GM18868 (cell line): ENCODE measurements at regions not wholly inside any gene's neighbourhood (a gene's known extent, or its start where the extent isn't known, plus 50 kb on each side); places are given as distances from the start of the nearest gene placed in this dataset.

Experiments used
- ATAC-seq: cut with Tn5 transposase; IDR thresholded peaks from one replicate; pipeline ENCODE4 v1.9.1; 2021; ENCODE audit warnings: mild to moderate bottlenecking, moderate library complexity; ENCODE audit not compliant: unreplicated experiment

GRCh38 chr6:2505624-2506023 lies 245.1 kb downstream of the MYLK4 start:
- no peak for ATAC-seq

- ATAC-seq = no peak
Measured at GRCh38 chr6:2504495-2505064, 246.1 kb downstream of the MYLK4 start.

DNA sequence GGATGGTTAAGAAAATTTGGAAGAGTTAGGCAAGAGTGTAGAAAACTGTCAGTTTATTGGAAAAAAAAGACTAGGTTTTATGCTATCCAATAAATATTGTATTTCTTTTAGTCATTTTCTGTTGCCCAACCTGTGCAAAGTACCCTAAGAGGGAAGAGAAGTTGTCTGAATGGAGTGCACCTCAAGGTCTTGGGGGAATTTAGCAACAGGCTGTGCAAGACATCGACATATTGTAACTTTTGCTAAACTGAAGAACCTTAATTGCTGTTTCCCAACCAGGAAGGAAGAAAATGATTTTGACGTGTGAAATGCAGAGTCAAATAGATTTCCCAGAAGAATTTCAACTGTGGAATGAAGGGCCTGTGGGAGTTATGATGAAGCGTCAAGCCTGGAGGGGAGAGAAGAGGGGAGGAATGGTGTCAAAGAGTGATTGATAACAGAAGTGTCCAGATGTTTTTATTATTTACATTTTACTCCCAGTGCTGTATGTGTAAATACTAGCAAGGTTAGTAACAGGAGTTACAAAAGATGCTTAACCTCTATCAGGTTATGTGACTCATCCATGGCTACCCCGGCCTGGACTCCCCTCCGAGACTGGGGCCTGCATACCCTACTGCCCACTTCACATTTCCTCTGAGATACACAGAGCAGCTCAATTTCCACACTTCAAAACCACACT lies 246.8 kb downstream of the MYLK4 start:
- no peak for ATAC-seq

DNA sequence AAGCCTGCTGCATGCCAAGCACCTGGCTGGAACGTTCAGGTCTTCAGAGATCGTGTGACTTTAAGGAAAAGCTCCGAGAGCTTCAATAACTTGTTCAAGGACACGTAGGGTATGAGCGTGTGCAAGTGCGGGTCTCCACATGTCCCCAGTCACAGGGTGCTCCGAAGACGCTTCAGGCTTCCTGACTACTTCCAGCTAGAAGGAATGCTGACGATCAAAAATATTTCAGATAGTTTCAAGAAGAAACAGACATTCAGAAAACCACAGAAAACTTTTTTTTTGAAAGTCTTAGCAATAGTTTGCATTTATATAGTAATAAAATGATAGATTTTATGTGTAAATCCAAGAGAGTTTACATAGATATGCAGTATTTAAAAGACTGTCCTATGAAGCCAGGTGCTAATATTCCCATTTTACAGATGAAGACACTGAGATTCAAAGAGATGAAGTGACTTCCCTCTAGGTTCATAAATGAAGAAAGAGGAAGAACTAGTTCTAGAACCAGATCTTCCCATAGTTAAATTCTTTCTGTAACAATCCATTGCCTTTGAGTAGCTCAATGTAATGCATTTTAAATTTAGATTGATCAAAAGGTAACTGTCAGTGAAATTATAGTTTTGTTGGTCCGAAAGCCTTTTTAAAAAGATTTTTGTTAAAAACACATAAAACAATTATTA lies 247.6 kb downstream of the MYLK4 start:
- no peak for ATAC-seq

- ATAC-seq = no peak
Measured at GRCh38 chr6:2502096-2502997, 248.4 kb downstream of the MYLK4 start.

- ATAC-seq = no peak
Measured at GRCh38 chr6:2497922-2498623, 252.6 kb downstream of the MYLK4 start.

GRCh38 chr6:2496291-2496690 lies 250.9 kb upstream of the GMDS start:
- no peak for ATAC-seq

DNA sequence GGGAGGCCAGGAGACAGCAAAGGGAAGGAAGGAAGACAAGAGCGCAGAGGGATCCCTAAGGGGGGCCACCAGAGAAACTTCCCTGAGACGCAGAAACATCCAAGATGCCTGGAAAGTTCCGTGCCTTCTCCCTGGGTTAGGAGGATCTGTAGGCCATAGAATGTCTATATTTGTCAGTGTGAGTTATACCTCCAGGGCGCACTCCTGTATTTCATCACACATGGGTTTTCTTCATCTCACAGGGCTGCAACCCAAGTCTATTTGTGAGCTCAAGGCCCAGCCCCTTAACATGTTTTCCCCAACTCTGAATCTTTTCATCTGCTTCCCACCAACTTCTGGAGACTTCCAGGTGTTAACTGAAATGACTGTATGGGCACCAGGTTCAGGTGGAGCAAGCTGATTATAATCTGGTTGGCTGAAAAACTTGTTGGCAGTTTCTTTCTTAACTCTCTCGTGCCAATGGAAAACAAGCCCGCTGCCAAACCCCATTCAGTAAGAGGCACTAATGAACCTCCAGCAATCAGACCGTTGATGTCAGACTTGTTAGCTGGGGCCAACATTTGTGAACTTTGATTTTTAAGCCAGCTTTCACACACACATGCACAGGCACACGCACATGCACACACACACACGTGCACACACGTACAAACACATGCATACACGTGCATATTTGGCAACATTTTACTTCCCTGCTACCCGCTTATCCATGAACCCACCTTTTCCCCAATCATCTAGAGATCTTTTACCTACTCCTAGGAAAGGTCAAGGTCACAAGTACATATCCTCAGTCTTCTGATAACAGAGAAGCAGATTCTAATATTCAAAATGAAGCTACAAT lies 247.5 kb upstream of the GMDS start:
- ATAC-seq = no peak

- no peak for ATAC-seq
Measured at GRCh38 chr6:2491137-2491536, 245.7 kb upstream of the GMDS start.

DNA sequence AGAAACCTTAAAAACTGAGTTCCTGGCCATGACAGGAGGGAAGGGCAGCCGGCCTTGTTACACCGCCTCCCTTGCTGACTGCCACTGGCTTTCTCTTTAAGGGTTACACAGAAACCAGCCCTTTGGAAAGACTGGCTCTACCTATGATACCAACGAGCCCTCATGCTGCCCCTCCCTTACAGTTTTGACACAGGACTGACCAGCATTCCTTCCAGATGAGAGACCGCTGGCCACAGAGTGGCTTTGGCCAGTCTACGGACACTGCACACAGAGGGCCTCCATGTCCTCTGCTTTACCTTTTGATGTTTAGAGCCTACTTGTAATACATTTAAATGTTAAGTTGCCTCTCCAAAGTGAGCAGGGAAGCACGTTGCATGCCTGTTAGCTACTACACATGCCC lies 243.2 kb upstream of the GMDS start:
- ATAC-seq = no peak

- no peak for ATAC-seq
Measured at GRCh38 chr6:2485116-2485515, 239.7 kb upstream of the GMDS start.

GRCh38 chr6:2482773-2483172 lies 237.4 kb upstream of the GMDS start:
- no peak for ATAC-seq

- ATAC-seq = no peak
Measured at GRCh38 chr6:2481307-2481706, 235.9 kb upstream of the GMDS start.

DNA sequence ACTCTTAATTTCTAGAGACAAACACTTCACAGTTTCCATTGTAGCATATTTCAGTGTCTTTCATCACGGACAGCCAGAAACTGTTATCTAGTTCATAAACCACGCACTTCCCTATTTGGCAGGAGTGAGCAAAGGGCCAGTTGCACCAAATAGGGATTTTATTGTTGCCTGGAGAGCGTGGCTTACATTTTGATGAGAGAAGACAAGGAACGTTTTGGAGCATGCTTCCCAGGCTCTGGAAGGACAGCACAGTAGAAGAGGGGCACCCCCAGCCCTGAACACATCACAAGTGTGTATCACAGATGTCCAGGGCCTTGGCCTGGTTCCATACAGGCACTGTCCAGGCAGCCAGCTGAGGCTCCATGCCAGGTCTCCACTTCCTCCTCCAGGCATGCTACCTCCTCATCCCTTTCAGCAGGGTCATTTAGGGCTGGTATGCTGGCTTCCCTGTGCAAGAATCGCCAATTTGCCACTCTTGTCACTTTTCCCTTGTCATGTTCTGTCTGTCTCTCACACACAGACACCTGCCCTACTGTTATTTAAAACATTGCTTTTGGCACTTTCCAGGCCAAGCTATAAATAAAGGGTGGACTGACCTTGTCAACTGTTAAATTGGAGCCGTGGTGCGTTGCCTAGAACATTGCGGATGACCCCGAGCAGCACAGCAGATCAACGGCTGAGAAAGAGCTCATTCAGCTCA lies 235.0 kb upstream of the GMDS start:
- ATAC-seq = no peak

GRCh38 chr6:2478200-2478599 lies 232.8 kb upstream of the GMDS start:
- ATAC-seq = no peak

DNA sequence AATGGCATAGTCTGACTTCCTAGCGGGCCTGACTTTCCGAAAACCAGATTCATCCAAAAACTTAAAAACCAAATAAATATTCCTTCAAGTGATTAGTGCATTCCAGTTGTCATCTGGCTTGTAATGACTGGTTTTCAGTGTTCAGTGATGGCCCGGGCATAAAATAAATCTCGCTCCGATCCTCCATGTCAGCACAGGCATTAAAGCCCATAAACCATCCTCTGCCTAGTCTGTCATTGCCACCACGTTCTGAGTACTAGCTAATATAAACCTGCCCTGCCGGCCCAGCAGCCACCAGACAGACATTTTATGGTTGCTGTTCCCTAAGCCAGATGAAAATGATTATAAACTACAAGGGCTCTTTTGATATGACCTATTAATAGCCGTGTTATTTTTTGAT lies 232.3 kb upstream of the GMDS start:
- no peak for ATAC-seq

DNA sequence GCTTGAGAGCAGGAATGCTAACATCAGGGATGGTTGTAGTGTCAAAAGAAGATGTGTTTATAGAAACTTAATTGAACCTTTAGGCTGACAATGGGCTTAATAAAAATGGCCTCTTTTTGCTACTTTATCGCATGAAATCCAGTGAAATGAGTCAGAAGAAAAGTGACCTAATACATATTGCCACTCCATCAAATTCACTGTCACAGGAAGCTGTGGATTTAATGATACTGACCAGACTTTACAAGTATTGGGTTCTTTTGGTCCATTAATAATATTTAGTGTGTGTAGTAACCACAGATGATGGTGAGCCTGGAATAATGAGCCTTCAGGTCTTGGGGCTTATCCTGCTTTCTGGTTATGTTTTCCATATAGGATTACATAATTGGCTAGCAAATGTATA lies 231.8 kb upstream of the GMDS start:
- no peak for ATAC-seq

- ATAC-seq = no peak
Measured at GRCh38 chr6:2476376-2476775, 231.0 kb upstream of the GMDS start.

DNA sequence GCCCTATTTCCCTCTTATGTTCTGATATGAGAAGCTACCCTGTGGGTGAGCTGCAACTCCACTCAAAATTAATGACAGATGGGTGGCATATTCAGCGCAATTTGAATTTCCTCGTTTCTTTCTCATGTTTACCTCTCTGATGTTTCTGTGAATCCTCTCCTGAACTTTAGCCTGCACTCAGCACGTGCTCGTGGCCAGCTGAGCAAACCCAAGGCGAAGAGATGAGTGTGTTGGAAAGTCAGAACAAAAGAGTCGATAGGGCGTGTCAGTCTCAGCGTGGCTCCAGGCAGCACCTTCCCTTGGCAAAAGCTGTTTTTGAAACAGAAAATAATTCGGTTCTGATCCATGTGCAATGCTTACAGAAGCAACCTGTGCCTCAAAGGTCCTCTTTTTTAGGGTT lies 226.1 kb upstream of the GMDS start:
- ATAC-seq = no peak
